NCI-H460 (cell line): ENCODE measurements at regions not wholly inside any gene's neighbourhood (a gene's known extent, or its start where the extent isn't known, plus 50 kb on each side); places are given as distances from the start of the nearest gene placed in this dataset.
"Not testable (repeated sequence)": the region's sequence is repeated elsewhere in the genome, so short reads cannot be mapped to it uniquely, and the experiment has no call there.

ENCODE experiments used
- DNase-seq: peaks from one replicate; pipeline ENCODE4 v3.0.0-alpha.2; 2016; ENCODE audit warnings: low read depth; ENCODE audit errors: extremely low read depth
- small RNA-seq, 2 experiments: library from RNA; depleted of rRNA; stranded (forward); fragments of <200 nt; gene quantifications; one replicate each; pipeline ENCODE3, GENCODE V24; 2014

DNA sequence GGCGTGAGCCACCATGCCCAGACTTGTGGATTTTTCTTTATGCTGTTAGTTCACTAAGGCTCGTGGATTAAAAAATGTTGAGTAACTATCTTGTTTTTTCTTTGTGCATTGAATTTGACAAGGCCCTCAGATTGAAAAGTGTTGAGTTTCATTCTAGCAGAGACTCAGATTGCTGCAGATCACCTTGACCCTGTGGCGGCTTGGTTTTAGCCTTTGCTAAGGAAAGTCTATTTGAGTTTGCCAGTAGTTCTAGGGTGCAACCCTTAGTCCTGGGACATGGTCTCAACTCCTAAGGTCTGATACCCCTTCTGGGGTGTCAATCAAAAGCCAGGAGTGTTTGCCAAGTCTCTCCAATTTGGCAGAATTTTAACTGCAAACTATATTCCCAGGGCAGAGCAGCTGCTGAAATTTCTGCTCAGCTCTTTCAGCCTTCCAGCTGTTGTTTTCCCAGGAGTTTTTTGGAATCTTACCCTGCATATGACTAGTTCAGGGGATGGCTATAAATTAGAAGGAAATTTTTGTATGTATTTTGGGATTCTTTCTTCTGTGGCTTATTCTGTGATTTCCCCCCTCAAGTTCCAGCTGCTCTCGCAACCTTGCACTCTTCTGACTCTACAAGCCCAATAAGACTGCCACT, 84.3 kb upstream of the HAND1 start:
- no peak for DNase-seq

DNA sequence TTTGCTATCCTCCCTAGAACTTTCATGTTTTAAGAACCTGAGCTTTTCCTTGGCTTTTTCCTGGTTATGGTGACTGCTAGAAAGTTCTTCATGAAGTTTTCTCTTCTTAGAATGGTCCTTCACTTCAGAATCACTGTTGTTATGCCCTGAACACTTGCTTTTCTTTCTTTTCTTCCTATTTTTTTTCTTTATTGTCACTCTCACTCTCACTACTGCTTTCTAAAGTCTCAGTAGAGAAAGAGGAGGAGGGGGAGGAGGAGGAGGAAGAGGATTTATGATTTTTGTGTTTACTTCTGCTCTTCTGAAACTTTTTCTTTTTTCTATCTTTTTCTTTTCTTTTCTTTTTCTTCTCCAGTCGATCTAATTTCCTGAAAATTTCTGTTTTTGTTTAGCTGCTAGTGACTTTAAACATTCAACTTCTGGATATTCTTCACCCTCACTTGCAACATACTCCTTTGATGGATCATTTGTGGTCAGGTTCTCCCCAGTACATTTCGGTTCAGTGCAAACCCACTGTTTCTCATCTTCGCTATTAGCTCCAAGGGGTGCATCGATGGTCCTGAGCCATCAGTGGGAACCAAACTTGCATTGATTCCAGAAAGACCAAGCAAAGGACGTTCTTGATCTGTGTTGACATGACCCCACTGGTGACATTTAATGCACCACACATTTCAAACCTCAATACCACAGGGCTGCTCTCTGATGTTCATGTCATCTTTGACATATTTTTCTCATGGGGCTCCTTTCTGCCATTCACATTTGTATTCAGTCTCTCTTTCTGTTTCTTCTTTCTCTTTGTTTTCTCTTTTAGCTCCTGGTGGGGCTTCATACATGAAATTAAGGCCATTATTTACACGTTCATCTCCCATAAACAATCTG, 81.6 kb upstream of the HAND1 start:
- DNase-seq, result no peak

DNA sequence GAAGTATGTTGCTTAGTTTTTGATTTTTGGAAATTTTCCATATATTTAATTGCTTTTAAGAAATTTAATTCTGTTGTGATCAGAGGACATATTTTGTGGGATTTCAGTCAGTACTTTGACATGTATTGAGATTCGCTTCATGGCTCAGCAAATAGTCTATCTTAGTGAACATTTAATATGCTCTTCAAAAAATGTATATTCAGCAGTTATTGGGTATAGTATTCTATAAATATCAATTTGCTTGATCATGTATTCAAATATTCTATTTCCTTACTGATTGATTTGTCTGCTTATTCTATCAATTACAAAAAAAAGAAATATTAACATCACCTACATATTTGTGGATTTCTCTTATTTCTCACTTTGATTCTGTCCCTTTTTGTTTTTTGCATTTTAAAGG, 79.5 kb upstream of the HAND1 start:
- no peak for DNase-seq

DNA sequence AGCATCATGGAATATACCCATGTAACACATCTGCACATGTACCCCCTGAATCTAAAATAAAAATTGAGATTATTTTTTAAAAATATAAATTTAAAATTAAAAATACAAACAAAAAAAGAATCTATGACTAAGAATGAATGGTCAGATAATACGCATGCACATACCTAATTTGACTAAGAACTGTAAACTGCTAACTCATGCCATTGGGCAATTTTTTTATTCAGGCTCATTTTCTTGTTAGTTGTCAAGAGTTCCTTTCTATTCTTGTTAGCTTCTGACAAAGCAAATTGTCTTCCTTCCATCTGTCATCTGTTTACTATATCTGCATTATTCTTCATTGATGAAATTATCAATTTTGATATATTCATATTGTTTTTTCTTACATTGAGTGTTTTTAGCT, 69.5 kb upstream of the HAND1 start:
- no peak for DNase-seq

DNA sequence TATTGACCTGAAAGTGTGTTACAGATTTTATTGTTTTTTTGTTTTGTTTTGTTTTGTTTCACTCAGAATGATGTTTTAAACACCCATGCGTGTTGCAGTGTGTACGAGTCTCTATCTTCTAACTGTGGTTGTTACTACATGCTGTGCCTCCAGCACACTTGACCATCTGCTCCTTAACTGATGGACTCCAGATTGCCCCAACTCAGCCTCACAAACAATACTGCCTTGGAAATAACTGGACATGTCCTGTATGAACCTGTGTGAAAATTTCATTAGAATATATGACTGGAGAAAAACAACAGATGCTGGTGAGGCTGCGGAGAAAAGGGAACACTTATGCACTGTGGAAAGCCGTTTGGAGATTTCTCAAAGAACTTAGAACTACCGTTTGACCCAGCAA, 68.7 kb upstream of the HAND1 start:
- no peak for DNase-seq

DNA sequence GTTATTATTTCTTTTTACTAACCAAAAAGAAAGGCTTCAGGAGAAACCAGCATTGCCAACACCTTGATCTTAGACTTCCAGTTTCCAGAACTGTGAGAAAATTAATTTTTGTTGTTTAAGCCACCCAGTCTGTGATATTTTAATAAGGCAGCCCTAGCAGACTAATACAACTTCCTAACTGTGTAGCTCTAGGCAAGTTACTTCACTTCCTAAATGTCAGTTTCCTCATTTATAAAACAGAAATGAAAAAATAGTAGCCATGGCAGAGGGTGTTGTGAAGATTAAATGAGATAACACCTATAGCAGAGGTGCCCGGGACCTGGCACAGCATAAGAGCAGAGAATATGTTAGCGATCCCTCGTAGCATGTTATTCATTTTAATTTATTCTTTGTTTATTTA, 66.6 kb upstream of the HAND1 start:
- no peak for DNase-seq

DNA sequence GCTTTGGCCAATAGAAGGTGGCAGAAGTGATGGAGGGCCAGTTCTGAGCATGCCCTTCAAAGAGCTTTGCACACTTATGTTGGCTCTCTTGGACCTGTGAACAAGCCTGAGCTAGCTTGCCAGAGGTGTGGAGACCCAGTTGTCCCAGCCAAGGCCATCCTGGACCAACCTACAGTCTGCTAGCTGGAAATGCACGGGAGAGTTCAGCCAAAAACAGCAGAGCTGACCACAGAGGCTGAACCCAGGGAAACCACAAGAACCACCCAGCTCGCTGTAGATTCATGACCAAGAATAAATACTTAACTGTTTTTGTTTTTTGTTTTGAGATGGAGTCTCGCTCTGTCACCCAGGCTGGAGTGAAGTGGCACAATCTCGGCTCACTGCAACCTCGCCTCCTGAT, 65.4 kb upstream of the HAND1 start:
- no peak for DNase-seq

DNA sequence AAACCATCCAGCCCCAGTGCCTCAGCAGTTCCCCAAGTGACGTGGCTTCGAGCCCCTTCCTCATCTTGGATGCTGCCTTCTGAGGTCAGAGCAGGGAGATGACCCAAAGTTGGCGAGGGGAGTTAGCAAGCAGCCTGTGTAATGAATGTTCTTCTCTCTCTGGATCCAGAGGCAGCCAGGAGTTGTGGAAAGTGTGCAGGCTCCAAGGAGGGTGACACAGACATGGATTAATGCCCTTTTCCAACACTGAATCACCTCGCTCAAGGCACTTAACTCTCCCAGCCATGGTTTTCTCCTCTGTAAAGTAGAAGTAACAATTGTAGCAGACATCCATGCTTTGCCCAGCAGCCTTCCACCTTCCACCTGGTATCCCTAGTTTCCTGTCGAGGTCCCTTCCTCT, 64.6 kb upstream of the HAND1 start:
- no peak for DNase-seq

DNA sequence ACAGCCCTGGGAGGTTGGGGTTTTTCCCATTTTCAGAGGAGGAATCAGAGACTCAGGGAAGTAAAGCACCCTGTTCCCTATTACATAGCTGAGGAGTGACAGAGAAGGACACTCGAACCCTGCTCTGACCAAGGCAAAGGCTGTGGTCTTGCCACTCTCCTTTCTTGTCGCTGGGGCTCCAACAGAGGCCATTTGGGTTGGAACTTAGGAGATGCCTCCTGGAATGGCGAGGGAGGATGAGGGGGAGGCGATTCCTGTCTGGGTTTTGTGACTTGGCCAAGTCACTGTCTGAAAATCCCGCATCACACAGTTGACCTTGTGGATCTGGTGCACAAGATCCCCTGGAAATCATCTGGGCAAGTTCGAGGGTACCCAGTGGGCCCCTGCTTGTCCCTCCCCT, 64.0 kb upstream of the HAND1 start:
- no peak for DNase-seq

DNA sequence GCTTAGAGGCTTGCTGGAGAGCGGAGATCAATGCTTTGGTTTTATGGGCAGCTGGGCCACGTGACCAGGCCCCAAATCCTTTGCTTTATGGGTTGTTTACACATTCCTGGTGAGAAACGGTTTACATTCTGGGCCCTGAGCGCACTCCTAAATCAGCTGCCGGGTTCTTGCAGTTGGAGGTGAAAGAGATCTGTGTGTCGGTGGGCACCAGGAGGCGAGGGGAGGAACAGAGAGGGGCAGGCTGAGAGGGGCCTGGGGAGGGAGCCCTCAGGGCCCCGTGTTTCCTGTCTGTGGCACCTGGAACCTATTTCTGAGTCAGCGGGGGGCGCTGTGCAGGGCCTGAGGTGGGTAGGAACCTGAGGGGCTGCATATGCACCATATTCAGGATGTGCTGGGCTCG, 63.5 kb upstream of the HAND1 start:
- no peak for DNase-seq

DNA sequence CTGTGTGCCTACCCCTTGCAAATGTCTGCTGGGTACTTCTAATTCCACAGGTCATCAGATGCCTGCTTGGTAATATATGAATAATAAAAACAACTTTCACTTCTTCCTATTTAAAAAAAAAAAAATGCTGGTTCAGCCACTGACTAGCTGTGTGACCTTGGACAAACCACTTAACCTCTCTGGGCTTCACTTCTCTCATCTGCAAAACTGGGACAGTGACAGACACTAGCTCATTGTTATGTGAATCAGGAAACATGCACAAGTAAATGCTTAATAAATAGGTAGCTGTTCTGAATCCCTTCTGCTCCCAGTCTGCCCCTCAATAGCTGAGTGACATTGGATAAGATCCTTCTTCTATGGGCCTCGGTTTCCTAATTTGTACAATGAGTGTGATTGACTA, 62.6 kb upstream of the HAND1 start:
- DNase-seq, result no peak

DNA sequence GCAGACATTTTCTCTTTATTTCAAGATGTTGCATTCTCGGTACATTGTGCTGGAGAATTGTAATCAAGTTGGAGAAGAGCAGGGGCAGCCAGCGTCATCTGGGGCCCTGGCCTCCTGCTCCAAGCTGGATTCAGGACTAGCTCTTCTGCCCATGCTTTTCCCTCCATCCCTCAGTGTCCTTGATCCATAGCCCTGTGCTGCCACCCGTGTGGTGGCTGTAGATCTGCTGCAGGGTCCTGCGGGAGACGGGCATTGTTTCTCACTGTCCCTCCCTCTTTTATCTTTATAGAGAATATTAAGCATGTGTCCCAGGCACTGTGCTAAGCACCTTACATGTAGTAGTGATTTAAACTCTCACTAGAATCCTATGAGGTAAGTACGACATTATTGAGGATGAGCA, 60.5 kb upstream of the HAND1 start:
- DNase-seq, result no peak

DNA sequence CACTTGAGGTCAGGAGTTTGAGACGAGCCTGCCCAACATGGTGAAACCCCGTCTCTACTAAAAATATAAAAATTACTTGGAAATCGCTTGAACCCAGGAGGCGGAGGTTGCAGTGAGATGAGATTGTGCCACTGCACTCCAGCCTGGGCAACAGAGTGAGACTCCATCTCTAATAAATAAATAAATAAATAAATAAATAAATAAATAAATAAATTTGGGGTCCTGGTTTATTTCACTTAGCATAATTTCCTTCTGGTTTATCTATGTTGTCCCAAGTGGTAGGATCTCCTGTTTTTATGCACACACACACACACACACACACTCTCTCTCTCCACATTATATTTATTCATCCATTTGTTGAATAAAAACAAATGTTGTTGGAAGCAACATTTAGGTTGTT, 58.4 kb upstream of the HAND1 start:
- DNase-seq, result not testable (repeated sequence)

DNA sequence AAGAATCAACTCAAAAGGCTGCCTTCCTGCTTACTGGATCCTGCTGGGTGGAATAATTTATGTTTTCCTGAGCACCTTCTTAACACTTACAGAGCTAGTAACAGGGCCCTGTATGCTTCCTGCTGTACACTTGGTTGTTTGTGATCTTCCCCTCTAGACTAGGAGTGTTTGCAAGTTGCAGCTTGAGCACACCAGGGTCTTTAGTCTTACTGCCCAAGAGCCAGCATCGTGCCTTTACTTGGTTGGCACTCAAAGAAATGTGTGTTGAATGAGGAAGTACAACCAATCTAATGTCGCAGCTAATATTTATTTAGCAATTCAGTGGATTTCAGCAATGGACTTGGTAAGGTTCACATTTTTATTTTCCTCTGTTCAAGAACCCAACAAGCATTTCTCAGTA, 57.5 kb upstream of the HAND1 start:
- DNase-seq, result no peak

DNA sequence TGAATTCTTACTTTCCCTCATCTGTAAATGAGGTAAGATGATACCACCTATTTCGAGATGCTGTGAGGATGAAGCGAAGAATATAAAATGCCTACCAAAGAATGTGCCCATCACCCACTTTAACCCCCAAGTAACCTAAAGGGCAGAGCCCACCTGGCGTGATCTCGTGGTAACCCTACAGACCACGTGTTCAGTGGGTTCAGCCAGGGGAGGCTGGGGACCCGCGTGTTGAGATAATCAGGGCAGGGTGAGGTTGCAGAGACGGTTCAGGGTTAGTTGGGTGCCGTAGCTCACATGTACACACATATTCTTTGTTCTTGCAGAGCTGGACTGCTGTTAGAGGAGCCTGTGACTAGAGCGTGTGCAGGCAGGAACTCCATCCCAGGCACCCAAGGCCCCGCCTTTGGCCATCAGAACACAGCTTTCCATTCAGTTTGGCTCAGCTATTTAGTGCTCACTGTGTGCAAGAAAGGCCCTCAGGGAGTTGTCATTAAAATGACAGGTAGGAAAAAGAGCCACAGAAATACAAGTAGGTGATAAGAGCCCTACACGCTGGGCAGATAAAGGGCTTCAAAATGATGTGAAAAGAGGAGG, 56.5 kb upstream of the HAND1 start:
- no peak for DNase-seq

DNA sequence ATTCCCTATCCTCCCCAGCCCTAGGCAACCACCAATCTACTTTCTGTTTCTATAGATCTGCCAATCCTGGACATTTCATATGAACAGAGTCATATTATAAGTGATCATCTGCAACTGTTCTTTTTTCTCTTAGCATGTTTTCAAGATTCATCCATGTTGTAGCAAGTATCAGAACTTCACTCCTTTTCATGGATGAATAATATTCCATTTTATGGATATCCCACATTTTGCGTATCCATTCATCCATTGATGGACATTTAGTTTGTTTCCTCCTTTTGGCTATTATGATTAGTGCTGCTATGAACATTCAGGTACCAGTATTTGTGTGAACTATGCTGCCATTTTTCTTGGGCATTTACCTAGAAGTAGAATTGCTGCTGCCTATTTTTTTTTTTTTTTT, 51.3 kb upstream of the HAND1 start:
- DNase-seq, result no peak

DNA sequence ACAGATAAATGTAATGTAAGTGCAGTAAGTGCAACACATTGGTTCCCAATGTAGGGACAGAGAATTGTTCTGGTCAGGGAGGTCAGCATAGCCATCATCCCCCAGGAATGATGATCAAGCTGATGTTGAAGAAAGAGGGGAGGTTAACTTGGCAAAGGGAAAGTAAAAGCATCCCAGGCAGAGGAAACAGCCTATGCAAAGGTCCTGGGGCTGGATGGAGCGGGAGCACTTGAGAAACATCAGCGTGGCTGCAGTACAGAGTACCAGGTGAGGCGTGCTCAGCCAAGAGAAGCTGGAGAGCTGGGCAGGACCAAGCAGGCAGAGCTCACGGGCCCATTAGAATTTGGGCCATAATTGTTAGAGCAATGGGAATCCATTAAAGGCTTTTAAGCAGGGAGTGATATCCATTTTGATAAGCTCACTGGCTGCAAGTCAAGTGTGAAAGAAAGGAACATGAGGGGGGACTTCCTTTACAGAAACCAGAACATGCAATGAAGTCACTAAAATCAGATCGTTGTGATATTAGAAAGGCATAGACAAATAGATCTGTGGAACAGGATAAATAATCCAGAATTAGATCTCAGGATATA, 50.1 kb upstream of the HAND1 start:
- no peak for DNase-seq

Small RNA genes lying in the stretch of these regions (small RNA-seq; reads per million reads assigned to genes)
- gene MIR1303 (0.02 to 0.47 reads per million in 2 experiments), gene MIR3141 (0 reads per million in 2 experiments)
